RWPE2 (cell line): ENCODE measurements at regions not wholly inside any gene's neighbourhood (a gene's known extent, or its start where the extent isn't known, plus 50 kb on each side); places are given as distances from the start of the nearest gene placed in this dataset.

ENCODE experiments used
- ATAC-seq: fragments of 200-7000 bp; cut with Tn5 transposase; 3 replicates; pipeline ENCODE4 v1.9.1; 2021; ENCODE audit warnings: low read depth
- DNase-seq: peaks from one replicate; pipeline ENCODE4 v3.0.0-alpha.2; 2020; ENCODE audit warnings: low spot score
- H3K27ac ChIP-seq: fragments of 450-650 bp; 2 replicates; pipeline ENCODE4 v1.5.1; 2017; ENCODE audit warnings: mild to moderate bottlenecking; ENCODE audit not compliant: poor library complexity, severe bottlenecking
- H3K27me3 ChIP-seq: fragments of 250-450 bp; sonication (Bioruptor Pico); 2 replicates; pipeline ENCODE4 v1.5.1; 2021; ENCODE audit warnings: mild to moderate bottlenecking, moderate library complexity; ENCODE audit not compliant: insufficient read depth, poor library complexity, severe bottlenecking
- H3K36me3 ChIP-seq: fragments of 250-450 bp; sonication (Bioruptor Pico); 2 replicates; pipeline ENCODE4 v1.5.1; 2020; ENCODE audit warnings: low read depth, mild to moderate bottlenecking, moderate library complexity
- H3K4me1 ChIP-seq: fragments of 250-450 bp; sonication (Bioruptor Pico); 2 replicates; pipeline ENCODE4 v1.5.1; 2021; ENCODE audit warnings: mild to moderate bottlenecking, moderate library complexity; ENCODE audit not compliant: insufficient read depth, poor library complexity, severe bottlenecking
- H3K4me3 ChIP-seq: fragments of 250-450 bp; sonication (Bioruptor Pico); 2 replicates; pipeline ENCODE4 v1.5.1; 2021; ENCODE audit warnings: mild to moderate bottlenecking, moderate library complexity; ENCODE audit not compliant: severe bottlenecking
- H3K9me3 ChIP-seq: fragments of 250-450 bp; sonication (Bioruptor Pico); 2 replicates; pipeline ENCODE4 v1.5.1; 2021; ENCODE audit warnings: mild to moderate bottlenecking, moderate library complexity; ENCODE audit not compliant: severe bottlenecking
- CTCF ChIP-seq: fragments of 450-650 bp; IDR thresholded peaks from one replicate; pipeline ENCODE4 v1.5.1; 2017; ENCODE audit warnings: mild to moderate bottlenecking, moderate library complexity; ENCODE audit not compliant: poor library complexity, severe bottlenecking

- Histone ChIP-seq H3K9me3 (no peaks in the 10 kb centered on the region), H3K4me1 (no peaks in the 10 kb centered on the region), H3K27ac (no peak overlapping the region), H3K4me3 (no peak overlapping the region), H3K27me3 (no peaks in the 10 kb centered on the region), H3K36me3 (no peaks in the 10 kb centered on the region)
- TF ChIP-seq CTCF = no peak
- ATAC-seq (no peak), DNase-seq (no peak)
These were observed 135.1 kb downstream of the TLR5 start for GRCh38 chr1:223007935-223008334.

DNA sequence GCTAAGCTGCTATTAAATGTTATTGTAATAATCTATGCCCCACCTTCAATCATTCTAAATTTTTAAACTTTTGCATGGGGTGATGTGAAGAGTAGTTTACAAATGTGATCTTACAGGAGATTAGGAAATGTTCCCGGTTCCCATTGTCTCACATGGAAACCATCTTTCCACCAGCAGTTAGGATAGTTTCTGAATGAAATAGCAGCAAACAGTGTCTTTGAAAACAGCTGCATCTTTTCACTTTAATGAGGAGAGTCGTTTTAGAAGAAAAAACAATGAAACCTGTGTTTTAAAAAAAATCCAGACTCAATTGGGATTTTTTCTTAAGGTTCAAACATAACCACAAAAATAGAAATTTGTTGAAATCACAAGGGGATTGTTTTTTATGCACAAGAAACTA is 134.2 kb downstream of the TLR5 start:
- Histone ChIP-seq H3K4me3 (no peak overlapping the region), H3K27me3 (no peaks in the 10 kb centered on the region), H3K27ac (no peak overlapping the region), H3K4me1 (no peaks in the 10 kb centered on the region), H3K9me3 (no peaks in the 10 kb centered on the region), H3K36me3 (no peaks in the 10 kb centered on the region)
- no peak for TF ChIP-seq CTCF
- ATAC-seq (no peak), DNase-seq (no peak)

DNA sequence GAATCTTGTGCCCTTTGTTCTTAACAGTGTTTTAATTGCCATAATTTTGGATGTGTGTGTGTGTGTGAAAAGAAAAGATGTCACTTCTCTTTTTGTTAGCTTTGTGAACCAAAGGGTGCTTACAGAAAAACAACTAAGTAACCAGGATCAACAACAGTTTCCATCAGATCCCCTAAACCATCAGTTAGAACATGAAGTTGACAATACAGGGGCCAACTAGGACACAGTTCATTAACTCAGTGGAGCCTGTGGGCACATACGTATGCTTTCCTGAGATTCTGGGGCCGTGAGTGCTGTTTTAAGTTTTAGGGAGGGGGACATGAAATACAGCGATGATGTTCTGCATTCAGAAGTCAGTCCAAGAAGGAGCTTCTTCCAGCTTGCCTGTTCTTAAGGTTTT is 133.6 kb downstream of the TLR5 start:
- H3K27ac ChIP-seq = no peak overlapping the region
- ATAC-seq = no peak
- no peaks in the 10 kb centered on the region for H3K4me1 ChIP-seq
- H3K4me3 ChIP-seq = no peak overlapping the region
- H3K9me3 ChIP-seq = no peaks in the 10 kb centered on the region
- no peaks in the 10 kb centered on the region for H3K36me3 ChIP-seq
- H3K27me3 ChIP-seq = no peaks in the 10 kb centered on the region
- no peak for DNase-seq
- no peak for TF ChIP-seq CTCF

DNA sequence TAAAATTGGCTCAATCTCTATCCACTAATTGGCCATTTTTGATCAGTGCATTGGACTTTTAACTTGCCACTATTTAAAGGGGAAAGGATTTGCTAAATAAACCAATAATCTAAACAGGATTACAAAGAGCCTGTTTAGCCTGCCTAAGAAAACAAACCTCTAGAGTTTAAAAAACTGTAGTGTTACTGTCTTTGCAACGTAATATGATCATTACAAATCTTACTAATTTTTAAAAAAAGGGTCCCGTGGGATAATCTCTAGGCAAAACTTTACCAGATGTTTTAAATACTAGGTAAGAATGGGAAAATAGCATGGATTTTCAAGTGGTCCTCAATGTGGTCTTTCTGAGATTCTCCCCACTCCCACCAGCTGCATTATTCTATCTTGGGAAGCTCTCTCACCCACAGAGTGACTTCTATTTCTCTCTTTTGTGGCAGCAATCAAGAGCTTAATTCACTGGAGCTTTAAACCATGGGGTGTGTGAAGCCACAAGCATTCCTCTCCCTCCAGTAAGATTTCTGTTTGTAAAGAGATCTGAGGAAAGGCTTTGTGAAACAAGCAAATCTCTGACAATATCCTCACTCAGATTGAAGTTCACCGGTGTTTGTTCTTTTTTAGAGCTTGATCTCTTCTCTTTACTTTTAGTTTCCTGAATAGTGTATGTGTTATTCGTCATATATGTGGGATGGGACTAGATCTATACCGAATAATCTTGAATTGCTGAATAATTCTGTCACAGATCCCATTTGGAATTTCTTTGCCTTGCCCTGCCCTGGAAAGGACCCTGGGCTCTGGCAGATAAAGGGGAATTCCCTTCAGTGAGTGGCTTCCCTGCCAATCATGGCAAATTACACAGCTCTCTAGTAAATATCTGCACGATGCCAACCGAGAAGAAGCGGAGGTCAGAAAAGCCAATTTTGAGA is 132.2 kb downstream of the TLR5 start:
- Histone ChIP-seq H3K4me1 (no peaks in the 10 kb centered on the region), H3K27me3 (no peaks in the 10 kb centered on the region), H3K27ac (no peak overlapping the region), H3K4me3 (no peak overlapping the region), H3K9me3 (no peaks in the 10 kb centered on the region), H3K36me3 (no peaks in the 10 kb centered on the region)
- ATAC-seq (no peak), DNase-seq (no peak)
- TF ChIP-seq CTCF = no peak

DNA sequence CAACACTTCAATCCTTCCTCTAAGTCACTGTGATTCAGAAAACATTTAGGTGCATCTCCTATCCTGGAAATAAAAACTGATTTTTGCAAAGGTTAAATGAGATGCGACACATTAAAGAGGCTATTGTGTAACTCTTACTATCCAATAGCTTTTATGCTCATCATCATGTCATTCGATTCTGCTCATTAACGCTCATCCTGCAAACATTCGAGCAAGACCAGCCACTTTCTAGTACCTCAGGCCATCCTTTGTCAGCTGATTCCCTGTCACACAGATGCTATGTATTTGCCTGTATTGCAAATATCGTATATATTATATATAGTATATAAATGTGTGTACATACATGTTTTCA is 131.6 kb downstream of the TLR5 start:
- Histone ChIP-seq H3K4me1 (no peaks in the 10 kb centered on the region), H3K36me3 (no peaks in the 10 kb centered on the region), H3K9me3 (no peaks in the 10 kb centered on the region), H3K27ac (no peak overlapping the region), H3K27me3 (no peaks in the 10 kb centered on the region), H3K4me3 (no peak overlapping the region)
- TF ChIP-seq CTCF = no peak
- DNase-seq = no peak
- no peak for ATAC-seq
